Muscle layer of duodenum (tissue), 2 donors: ENCODE measurements at regions not wholly inside any gene's neighbourhood (a gene's known extent, or its start where the extent isn't known, plus 50 kb on each side); places are given as distances from the start of the nearest gene placed in this dataset.

ENCODE experiments used
- H3K27ac ChIP-seq: one replicate; pipeline ENCODE4 v1.7.0; 2013; ENCODE audit warnings: mild to moderate bottlenecking, low read length
- H3K27me3 ChIP-seq: one replicate; pipeline ENCODE4 v1.7.0; 2013; ENCODE audit warnings: low read depth, mild to moderate bottlenecking, control low read depth, low read length
- H3K36me3 ChIP-seq, 2 donors: one replicate each; pipeline ENCODE4 v1.7.0; 2013; ENCODE audit warnings: low read length in 2 of 2, control low read depth in 1 of 2, mild to moderate bottlenecking in 1 of 2; ENCODE audit not compliant: insufficient read depth in 2 of 2, control insufficient read depth in 1 of 2
- H3K4me1 ChIP-seq, 2 donors: one replicate each; pipeline ENCODE4 v1.7.0; 2013; ENCODE audit warnings: low read length in 2 of 2, mild to moderate bottlenecking in 2 of 2, control low read depth in 1 of 2, moderate library complexity in 1 of 2; ENCODE audit not compliant: insufficient read depth in 2 of 2, control insufficient read depth in 1 of 2
- H3K4me3 ChIP-seq, 2 donors: one replicate each; pipeline ENCODE4 v1.7.0; 2013; ENCODE audit warnings: low read length in 2 of 2, low read depth in 1 of 2, mild to moderate bottlenecking in 1 of 2
- H3K9me3 ChIP-seq, 2 donors: one replicate each; pipeline ENCODE4 v1.7.0; 2013; ENCODE audit warnings: low read length in 2 of 2, control low read depth in 1 of 2, mild to moderate bottlenecking in 1 of 2; ENCODE audit not compliant: control insufficient read depth in 1 of 2
- donor health status: healthy.

GRCh38 chr14:66101662-66102061, 384.5 kb upstream of the CCDC196 start:
- no peaks in the 10 kb centered on the region for H3K4me1 ChIP-seq
- no peaks in the 10 kb centered on the region for H3K9me3 ChIP-seq
- H3K27me3 ChIP-seq, result no peaks in the 10 kb centered on the region
- H3K27ac ChIP-seq, result no peak overlapping the region
- no peak overlapping the region for H3K4me3 ChIP-seq
- no peaks in the 10 kb centered on the region for H3K36me3 ChIP-seq

- H3K27me3 ChIP-seq, result no peaks in the 10 kb centered on the region
- H3K27ac ChIP-seq, result no peak overlapping the region
- no peaks in the 10 kb centered on the region for H3K4me1 ChIP-seq
- H3K4me3 ChIP-seq, result no peak overlapping the region
- no peaks in the 10 kb centered on the region for H3K36me3 ChIP-seq
- H3K9me3 ChIP-seq, result no peaks in the 10 kb centered on the region
Measured at GRCh38 chr14:66104486-66104885, 381.7 kb upstream of the CCDC196 start.

- Histone ChIP-seq H3K4me3 (no peak overlapping the region), H3K4me1 (no peaks in the 10 kb centered on the region), H3K27ac (no peak overlapping the region), H3K9me3 (no peaks in the 10 kb centered on the region), H3K27me3 (no peaks in the 10 kb centered on the region), H3K36me3 (no peaks in the 10 kb centered on the region)
Measured at GRCh38 chr14:66105815-66106214, 380.4 kb upstream of the CCDC196 start.

- Histone ChIP-seq H3K27ac (no peak overlapping the region), H3K36me3 (no peaks in the 10 kb centered on the region), H3K9me3 (no peaks in the 10 kb centered on the region), H3K4me3 (no peak overlapping the region), H3K4me1 (no peaks in the 10 kb centered on the region), H3K27me3 (no peaks in the 10 kb centered on the region)
Measured at GRCh38 chr14:66109426-66109825, 376.7 kb upstream of the CCDC196 start.

- Histone ChIP-seq H3K27ac (no peak overlapping the region), H3K4me1 (no peaks in the 10 kb centered on the region), H3K36me3 (no peaks in the 10 kb centered on the region), H3K27me3 (no peaks in the 10 kb centered on the region), H3K9me3 (no peaks in the 10 kb centered on the region), H3K4me3 (no peak overlapping the region)
Measured at GRCh38 chr14:66111891-66112290, 374.3 kb upstream of the CCDC196 start.

GRCh38 chr14:66114071-66114470, 372.1 kb upstream of the CCDC196 start:
- no peaks in the 10 kb centered on the region for H3K36me3 ChIP-seq
- H3K4me1 ChIP-seq, result no peaks in the 10 kb centered on the region
- no peaks in the 10 kb centered on the region for H3K9me3 ChIP-seq
- no peaks in the 10 kb centered on the region for H3K27me3 ChIP-seq
- no peak overlapping the region for H3K4me3 ChIP-seq
- H3K27ac ChIP-seq, result no peak overlapping the region

GRCh38 chr14:66115740-66116502, 370.2 kb upstream of the CCDC196 start:
- Histone ChIP-seq H3K27ac (no peak overlapping the region), H3K9me3 (no peaks in the 10 kb centered on the region), H3K27me3 (no peaks in the 10 kb centered on the region), H3K4me1 (no peaks in the 10 kb centered on the region), H3K36me3 (no peaks in the 10 kb centered on the region), H3K4me3 (no peak overlapping the region)

- Histone ChIP-seq H3K27ac (no peak overlapping the region), H3K9me3 (no peaks in the 10 kb centered on the region), H3K4me1 (no peaks in the 10 kb centered on the region), H3K4me3 (no peak overlapping the region), H3K27me3 (no peaks in the 10 kb centered on the region), H3K36me3 (no peaks in the 10 kb centered on the region)
Measured at GRCh38 chr14:66116732-66117131, 369.4 kb upstream of the CCDC196 start.

GRCh38 chr14:66117600-66117999, 368.6 kb upstream of the CCDC196 start:
- Histone ChIP-seq H3K4me3 (no peak overlapping the region), H3K36me3 (no peaks in the 10 kb centered on the region), H3K27ac (no peak overlapping the region), H3K4me1 (no peaks in the 10 kb centered on the region), H3K9me3 (no peaks in the 10 kb centered on the region), H3K27me3 (no peaks in the 10 kb centered on the region)

- no peaks in the 10 kb centered on the region for H3K9me3 ChIP-seq
- no peaks in the 10 kb centered on the region for H3K36me3 ChIP-seq
- H3K4me1 ChIP-seq, result no peaks in the 10 kb centered on the region
- H3K4me3 ChIP-seq, result no peak overlapping the region
- no peaks in the 10 kb centered on the region for H3K27me3 ChIP-seq
- H3K27ac ChIP-seq, result no peak overlapping the region
Measured at GRCh38 chr14:66119606-66120231, 366.5 kb upstream of the CCDC196 start.

- Histone ChIP-seq H3K36me3 (no peaks in the 10 kb centered on the region), H3K4me1 (no peaks in the 10 kb centered on the region), H3K27me3 (no peaks in the 10 kb centered on the region), H3K4me3 (no peak overlapping the region), H3K9me3 (no peaks in the 10 kb centered on the region), H3K27ac (no peak overlapping the region)
Measured at GRCh38 chr14:66120402-66120801, 365.8 kb upstream of the CCDC196 start.

GRCh38 chr14:66121859-66122258, 364.3 kb upstream of the CCDC196 start:
- no peaks in the 10 kb centered on the region for H3K27me3 ChIP-seq
- no peaks in the 10 kb centered on the region for H3K36me3 ChIP-seq
- no peaks in the 10 kb centered on the region for H3K4me1 ChIP-seq
- H3K9me3 ChIP-seq, result no peaks in the 10 kb centered on the region
- no peak overlapping the region for H3K4me3 ChIP-seq
- no peak overlapping the region for H3K27ac ChIP-seq
